MG63 (cell line): ENCODE measurements at regions not wholly inside any gene's neighbourhood (a gene's known extent, or its start where the extent isn't known, plus 50 kb on each side); places are given as distances from the start of the nearest gene placed in this dataset.
A peak's percentile ranks its signal among the peaks of the same experiment; 100 is the strongest.
"Not testable (repeated sequence)": the region's sequence is repeated elsewhere in the genome, so short reads cannot be mapped to it uniquely, and the experiment has no call there.

Experiments
- DNase-seq: peaks from one replicate; pipeline ENCODE4 v3.0.0-alpha.2; 2020
- H3K27me3 ChIP-seq: fragments of 250-450 bp; sonication (Bioruptor Pico); 2 replicates; pipeline ENCODE4 v1.5.1; 2020; ENCODE audit warnings: mild to moderate bottlenecking, moderate library complexity
- H3K36me3 ChIP-seq: fragments of 250-450 bp; sonication (Bioruptor Pico); 2 replicates; pipeline ENCODE4 v1.5.1; 2020; ENCODE audit warnings: mild to moderate bottlenecking, moderate library complexity
- H3K4me3 ChIP-seq: fragments of 250-450 bp; sonication (Bioruptor Pico); 2 replicates; pipeline ENCODE4 v1.5.1; 2020; ENCODE audit warnings: mild to moderate bottlenecking, moderate library complexity
- H3K9me3 ChIP-seq: fragments of 250-450 bp; sonication (Bioruptor Pico); 2 replicates; pipeline ENCODE4 v1.5.1; 2020; ENCODE audit warnings: mild to moderate bottlenecking, moderate library complexity

GRCh38 chr2:189336276-189336975, 104.8 kb upstream of the WDR75 start:
- Histone ChIP-seq H3K9me3 (peaks cover 20% of the 10 kb centered on the region), H3K36me3 (peaks cover 5% of the 10 kb centered on the region; the same call in 1 of the 2 replicates), H3K4me3 (no peak overlapping the region), H3K27me3 (no peaks in the 10 kb centered on the region)
- DNase-seq, result no peak

GRCh38 chr2:189337656-189338055, 103.6 kb upstream of the WDR75 start:
- Histone ChIP-seq H3K36me3 (peaks cover 7% of the 10 kb centered on the region; the same call in 1 of the 2 replicates), H3K4me3 (no peak overlapping the region), H3K27me3 (no peaks in the 10 kb centered on the region), H3K9me3 (peaks cover 24% of the 10 kb centered on the region)
- DNase-seq, result no peak

GRCh38 chr2:189338115-189338514, 103.2 kb upstream of the WDR75 start:
- Histone ChIP-seq H3K27me3 (no peaks in the 10 kb centered on the region), H3K4me3 (no peak overlapping the region), H3K36me3 (peaks cover 8% of the 10 kb centered on the region; the same call in 1 of the 2 replicates), H3K9me3 (peaks cover 29% of the 10 kb centered on the region)
- peak; percentile 33 for DNase-seq

GRCh38 chr2:189341077-189341476, 100.2 kb upstream of the WDR75 start:
- Histone ChIP-seq H3K36me3 (peaks cover 8% of the 10 kb centered on the region; the same call in 1 of the 2 replicates), H3K27me3 (no peaks in the 10 kb centered on the region), H3K4me3 (no peak overlapping the region), H3K9me3 (peaks cover 32% of the 10 kb centered on the region)
- DNase-seq, result no peak

GRCh38 chr2:189344043-189344442, 97.2 kb upstream of the WDR75 start:
- peaks cover 37% of the 10 kb centered on the region for H3K9me3 ChIP-seq
- no peak for DNase-seq
- H3K36me3 ChIP-seq, result peaks cover 8% of the 10 kb centered on the region; the same call in 1 of the 2 replicates
- H3K4me3 ChIP-seq, result no peak overlapping the region
- no peaks in the 10 kb centered on the region for H3K27me3 ChIP-seq

- Histone ChIP-seq H3K27me3 (no peaks in the 10 kb centered on the region), H3K4me3 (no peak overlapping the region)
- DNase-seq, result peak; percentile 70
Observed at GRCh38 chr2:189347540-189347939, 93.7 kb upstream of the WDR75 start.

GRCh38 chr2:189348369-189348768, 92.9 kb upstream of the WDR75 start:
- H3K36me3 ChIP-seq, result no peaks in the 10 kb centered on the region
- DNase-seq, result no peak
- peaks cover 8% of the 10 kb centered on the region for H3K9me3 ChIP-seq
- H3K27me3 ChIP-seq, result no peaks in the 10 kb centered on the region
- H3K4me3 ChIP-seq, result no peak overlapping the region

More at GRCh38 chr2:189347540-189347939, 93.7 kb upstream of the WDR75 start:
- Histone ChIP-seq H3K36me3 (peaks cover 2% of the 10 kb centered on the region; the same call in 1 of the 2 replicates), H3K9me3 (peaks cover 17% of the 10 kb centered on the region)

- Histone ChIP-seq H3K27me3 (no peaks in the 10 kb centered on the region), H3K4me3 (no peak overlapping the region), H3K9me3 (peaks cover 8% of the 10 kb centered on the region; the same call in 1 of the 2 replicates), H3K36me3 (no peaks in the 10 kb centered on the region)
- DNase-seq, result peak; percentile 77
Observed at GRCh38 chr2:189350540-189351209, 90.6 kb upstream of the WDR75 start.

- H3K27me3 ChIP-seq, H3K36me3 ChIP-seq, H3K4me3 ChIP-seq, DNase-seq, H3K9me3 ChIP-seq: not testable (repeated sequence)
Observed at GRCh38 chr2:189351933-189352332, 89.3 kb upstream of the WDR75 start.

GRCh38 chr2:189357375-189357774, 83.9 kb upstream of the WDR75 start:
- not testable (repeated sequence) for DNase-seq, H3K36me3 ChIP-seq, H3K4me3 ChIP-seq

GRCh38 chr2:189360861-189361260, 80.4 kb upstream of the WDR75 start:
- H3K4me3 ChIP-seq, result no peak overlapping the region
- no peaks in the 10 kb centered on the region for H3K36me3 ChIP-seq
- peaks cover 2% of the 10 kb centered on the region for H3K9me3 ChIP-seq
- no peaks in the 10 kb centered on the region for H3K27me3 ChIP-seq
- DNase-seq, result no peak

More at GRCh38 chr2:189357375-189357774, 83.9 kb upstream of the WDR75 start:
- H3K27me3 ChIP-seq, H3K9me3 ChIP-seq: not testable (repeated sequence)

GRCh38 chr2:189362283-189362682, 79.0 kb upstream of the WDR75 start:
- Histone ChIP-seq H3K9me3 (peaks cover 2% of the 10 kb centered on the region), H3K4me3 (no peak overlapping the region), H3K27me3 (no peaks in the 10 kb centered on the region), H3K36me3 (no peaks in the 10 kb centered on the region)
- no peak for DNase-seq

- Histone ChIP-seq H3K36me3 (no peaks in the 10 kb centered on the region), H3K9me3 (peaks cover 2% of the 10 kb centered on the region), H3K4me3 (no peak overlapping the region), H3K27me3 (no peaks in the 10 kb centered on the region)
- no peak for DNase-seq
Observed at GRCh38 chr2:189363559-189363958, 77.7 kb upstream of the WDR75 start.

- H3K27me3 ChIP-seq, result no peaks in the 10 kb centered on the region
Observed at GRCh38 chr2:189364607-189365006, 76.7 kb upstream of the WDR75 start.

GRCh38 chr2:189366349-189366748, 74.9 kb upstream of the WDR75 start:
- H3K4me3 ChIP-seq, result no peak overlapping the region
- H3K27me3 ChIP-seq, result no peaks in the 10 kb centered on the region
- peaks cover 2% of the 10 kb centered on the region for H3K9me3 ChIP-seq
- DNase-seq, result no peak
- peaks cover 8% of the 10 kb centered on the region for H3K36me3 ChIP-seq

More at GRCh38 chr2:189364607-189365006, 76.7 kb upstream of the WDR75 start:
- Histone ChIP-seq H3K36me3 (no peaks in the 10 kb centered on the region), H3K9me3 (peaks cover 2% of the 10 kb centered on the region), H3K4me3 (no peak overlapping the region)
- DNase-seq, result no peak

- Histone ChIP-seq H3K4me3 (no peak overlapping the region), H3K9me3 (peaks cover 3% of the 10 kb centered on the region), H3K36me3 (peaks cover 13% of the 10 kb centered on the region), H3K27me3 (no peaks in the 10 kb centered on the region)
- DNase-seq, result no peak
Observed at GRCh38 chr2:189367343-189367742, 73.9 kb upstream of the WDR75 start.

GRCh38 chr2:189369566-189369965, 71.7 kb upstream of the WDR75 start:
- Histone ChIP-seq H3K9me3 (peaks cover 3% of the 10 kb centered on the region), H3K36me3 (peaks cover 13% of the 10 kb centered on the region), H3K4me3 (no peak overlapping the region), H3K27me3 (no peaks in the 10 kb centered on the region)
- no peak for DNase-seq

GRCh38 chr2:189370719-189371118, 70.6 kb upstream of the WDR75 start:
- no peaks in the 10 kb centered on the region for H3K27me3 ChIP-seq
- peak; percentile 33 for DNase-seq
- no peak overlapping the region for H3K4me3 ChIP-seq
- peaks cover 13% of the 10 kb centered on the region for H3K36me3 ChIP-seq
- H3K9me3 ChIP-seq, result peaks cover 3% of the 10 kb centered on the region
